HG03095 (cell line): ENCODE measurements at regions not wholly inside any gene's neighbourhood (a gene's known extent, or its start where the extent isn't known, plus 50 kb on each side); places are given as distances from the start of the nearest gene placed in this dataset.
"Not testable (repeated sequence)": the region's sequence is repeated elsewhere in the genome, so short reads cannot be mapped to it uniquely, and the experiment has no call there.

Experiments used
- ATAC-seq: cut with Tn5 transposase; IDR thresholded peaks from one replicate; pipeline ENCODE4 v1.9.1; 2021; ENCODE audit warnings: moderate library complexity; ENCODE audit not compliant: unreplicated experiment

- ATAC-seq = no peak
Observed at GRCh38 chr5:71904852-71905251, 185.8 kb downstream of the CARTPT start.

- no peak for ATAC-seq
Observed at GRCh38 chr5:71905834-71906711, 187.0 kb downstream of the CARTPT start.

GRCh38 chr5:71907001-71907588, 188.0 kb downstream of the CARTPT start:
- ATAC-seq = no peak

GRCh38 chr5:71907608-71908145, 188.6 kb downstream of the CARTPT start:
- ATAC-seq = no peak

- no peak for ATAC-seq
Observed at GRCh38 chr5:71910741-71911140, 191.7 kb downstream of the CARTPT start.

GRCh38 chr5:71912021-71912420, 192.9 kb downstream of the CARTPT start:
- no peak for ATAC-seq

GRCh38 chr5:71914281-71914680, 193.0 kb upstream of the MAP1B start:
- ATAC-seq = no peak

GRCh38 chr5:71922584-71923106, 184.6 kb upstream of the MAP1B start:
- ATAC-seq = no peak

- no peak for ATAC-seq
Observed at GRCh38 chr5:71923755-71924154, 183.5 kb upstream of the MAP1B start.

GRCh38 chr5:71924325-71924724, 182.9 kb upstream of the MAP1B start:
- no peak for ATAC-seq

- ATAC-seq = no peak
Observed at GRCh38 chr5:71924980-71925379, 182.3 kb upstream of the MAP1B start.

GRCh38 chr5:71925608-71926091, 181.6 kb upstream of the MAP1B start:
- ATAC-seq = no peak

GRCh38 chr5:71929003-71929402, 178.3 kb upstream of the MAP1B start:
- ATAC-seq = no peak

- not testable (repeated sequence) for ATAC-seq
Observed at GRCh38 chr5:71930554-71930953, 176.7 kb upstream of the MAP1B start.

GRCh38 chr5:71932131-71932654, 175.1 kb upstream of the MAP1B start:
- ATAC-seq = no peak

GRCh38 chr5:71932655-71933338, 174.5 kb upstream of the MAP1B start:
- ATAC-seq = no peak

- no peak for ATAC-seq
Observed at GRCh38 chr5:71934322-71934721, 173.0 kb upstream of the MAP1B start.

- ATAC-seq = no peak
Observed at GRCh38 chr5:71937921-71938698, 169.2 kb upstream of the MAP1B start.

GRCh38 chr5:71938895-71939294, 168.4 kb upstream of the MAP1B start:
- no peak for ATAC-seq
